CD4-positive, alpha-beta T cell treated with Interleukin-17A for 4 hours (primary cell): ENCODE measurements at regions not wholly inside any gene's neighbourhood (a gene's known extent, or its start where the extent isn't known, plus 50 kb on each side); places are given as distances from the start of the nearest gene placed in this dataset.
"Not testable (repeated sequence)": the region's sequence is repeated elsewhere in the genome, so short reads cannot be mapped to it uniquely, and the experiment has no call there.

ENCODE experiments used
- DNase-seq: peaks from one replicate; pipeline ENCODE4 v3.0.0-alpha.2; 2020; ENCODE audit warnings: mixed read lengths

- DNase-seq, result no peak
These were observed 686.1 kb upstream of the IGFBP3 start for GRCh38 chr7:46607176-46607575.

GRCh38 chr7:46606761-46607160 is 685.7 kb upstream of the IGFBP3 start:
- DNase-seq, result no peak

GRCh38 chr7:46604241-46604661 is 683.2 kb upstream of the IGFBP3 start:
- DNase-seq, result no peak

- DNase-seq, result no peak
These were observed 682.7 kb upstream of the IGFBP3 start for GRCh38 chr7:46603780-46604179.

GRCh38 chr7:46603296-46603752 is 682.3 kb upstream of the IGFBP3 start:
- DNase-seq, result no peak

- DNase-seq, result no peak
These were observed 679.3 kb upstream of the IGFBP3 start for GRCh38 chr7:46600340-46600739.

GRCh38 chr7:46594831-46595230 is 673.8 kb upstream of the IGFBP3 start:
- DNase-seq, result not testable (repeated sequence)

- DNase-seq, result not testable (repeated sequence)
These were observed 670.1 kb upstream of the IGFBP3 start for GRCh38 chr7:46590918-46591905.

GRCh38 chr7:46589286-46589685 is 668.2 kb upstream of the IGFBP3 start:
- DNase-seq, result no peak

GRCh38 chr7:46586406-46586805 is 665.3 kb upstream of the IGFBP3 start:
- DNase-seq, result no peak

GRCh38 chr7:46583656-46584055 is 662.6 kb upstream of the IGFBP3 start:
- no peak for DNase-seq

- DNase-seq, result no peak
These were observed 660.2 kb upstream of the IGFBP3 start for GRCh38 chr7:46581268-46581667.

- DNase-seq, result no peak
These were observed 659.7 kb upstream of the IGFBP3 start for GRCh38 chr7:46580766-46581165.

- DNase-seq, result no peak
These were observed 656.3 kb upstream of the IGFBP3 start for GRCh38 chr7:46577394-46577793.

GRCh38 chr7:46576950-46577349 is 655.9 kb upstream of the IGFBP3 start:
- no peak for DNase-seq

GRCh38 chr7:46572691-46573090 is 651.6 kb upstream of the IGFBP3 start:
- DNase-seq, result no peak

- no peak for DNase-seq
These were observed 650.9 kb upstream of the IGFBP3 start for GRCh38 chr7:46571996-46572395.

GRCh38 chr7:46569133-46569465 is 648.0 kb upstream of the IGFBP3 start:
- DNase-seq, result no peak

- DNase-seq, result no peak
These were observed 647.5 kb upstream of the IGFBP3 start for GRCh38 chr7:46568420-46569132.

- no peak for DNase-seq
These were observed 646.8 kb upstream of the IGFBP3 start for GRCh38 chr7:46567858-46568257.

GRCh38 chr7:46566097-46566774 is 645.2 kb upstream of the IGFBP3 start:
- DNase-seq, result no peak

- DNase-seq, result no peak
These were observed 644.4 kb upstream of the IGFBP3 start for GRCh38 chr7:46565253-46566096.
